HepG2 (cell line): ENCODE measurements at regions not wholly inside any gene's neighbourhood (a gene's known extent, or its start where the extent isn't known, plus 50 kb on each side); places are given as distances from the start of the nearest gene placed in this dataset.
A peak's percentile ranks its signal among the peaks of the same experiment; 100 is the strongest.

ENCODE experiments used
- ATAC-seq: fragments of 200-7000 bp; cut with Tn5 transposase; 3 replicates; pipeline ENCODE4 v1.9.1; 2020; ENCODE audit warnings: mild to moderate bottlenecking, moderate library complexity
- BruUV-seq: library from RNA; stranded (reverse); fragments of 400-500 nt; replicated peaks from 2 replicates; lab custom pipeline; 2021; lab: Mats Ljungman, UMichigan
- CTCF ChIA-PET: fragments of 300-600 bp; formaldehyde crosslinking; extraction: SDS; loops from one replicate; lab custom pipeline; 2021; ENCODE audit warnings: low total read pairs, inconsistent platforms, low intra/inter-chr PET ratio; lab: Yijun Ruan, JAX
- POLR2A ChIA-PET: fragments of 350-600 bp; sonication (Branson Sonifier 250); formaldehyde crosslinking; loops from one replicate; lab custom pipeline; 2020; ENCODE audit warnings: antibody characterized with exemption, inconsistent platforms; lab: Yijun Ruan, JAX
- DNase-seq: peaks from one replicate; pipeline ENCODE4 v3.0.0-alpha.2; 2015; ENCODE audit warnings: low spot score
- FAIRE-seq: peaks from 3 replicates; lab custom pipeline; 2011; peaks lifted over from hg19 to GRCh38; lab: Jason Lieb, UNC
- H2AFZ ChIP-seq: one replicate; pipeline ENCODE4 v1.6.1; 2011; ENCODE audit warnings: low read length, inconsistent platforms
- H3K27ac ChIP-seq: fragments of 300-600 bp; 3 replicates; pipeline ENCODE4 v1.8.0; 2011; ENCODE audit warnings: mixed run types, mild to moderate bottlenecking, mixed read lengths, low read length, inconsistent platforms; ENCODE audit not compliant: insufficient read depth; ENCODE audit errors: extremely low read length
- H3K27me3 ChIP-seq, 2 experiments: fragments of 200-600 bp in 1 of 2; 2 replicates in 1 of 2; 3 replicates in 1 of 2; pipeline versions ENCODE4 v1.6.0 to v1.8.0; 2011; ENCODE audit warnings: low read length in 2 of 2, mild to moderate bottlenecking in 2 of 2, moderate library complexity in 2 of 2, inconsistent platforms in 1 of 2; ENCODE audit not compliant: insufficient read depth in 2 of 2, control insufficient read depth in 1 of 2
- H3K36me3 ChIP-seq, 2 experiments: fragments of 200-600 bp in 1 of 2; replicated peaks in 1 of 2; 2 replicates in 1 of 2; 3 replicates in 1 of 2; pipeline versions ENCODE4 v1.5.1 to v1.8.0; 2011; ENCODE audit warnings: low read length in 2 of 2, inconsistent platforms in 1 of 2; ENCODE audit not compliant: insufficient read depth in 2 of 2, control insufficient read depth in 1 of 2
- H3K4me1 ChIP-seq: 2 replicates; pipeline ENCODE4 v1.5.1; 2012; ENCODE audit warnings: low read length, inconsistent platforms; ENCODE audit not compliant: insufficient read depth
- H3K4me2 ChIP-seq: 2 replicates; pipeline ENCODE4 v1.6.0; 2011; ENCODE audit warnings: low read depth, low read length, inconsistent platforms
- H3K4me3 ChIP-seq, 3 experiments: fragments of 200-600 bp in 1 of 3; sonication (generic), shearing (Covaris generic) in 1 of 3; replicated peaks in 1 of 3; 2 replicates each; pipeline ENCODE4 v1.5.1; 2011 to 2016; ENCODE audit warnings: low read length in 3 of 3, inconsistent platforms in 2 of 3, low read depth in 2 of 3, mild to moderate bottlenecking in 2 of 3, control low read depth in 1 of 3, mixed read lengths in 1 of 3; ENCODE audit not compliant: insufficient read depth in 1 of 3
- H3K79me2 ChIP-seq: one replicate; pipeline ENCODE4 v1.6.1; 2011; ENCODE audit warnings: low read length, inconsistent platforms; ENCODE audit not compliant: insufficient read depth
- H3K9ac ChIP-seq: 2 replicates; pipeline ENCODE4 v1.6.0; 2011; ENCODE audit warnings: mild to moderate bottlenecking, low read depth, low read length, inconsistent platforms; ENCODE audit not compliant: insufficient read depth
- H3K9me3 ChIP-seq: 2 replicates; pipeline ENCODE4 v1.5.1; 2012; ENCODE audit warnings: mild to moderate bottlenecking, low read length
- H4K20me1 ChIP-seq: 2 replicates; pipeline ENCODE4 v1.6.0; 2011; ENCODE audit warnings: inconsistent platforms, mild to moderate bottlenecking, low read length, moderate library complexity; ENCODE audit not compliant: insufficient read depth
- ARHGAP35 ChIP-seq: sonication (generic); formaldehyde crosslinking; IDR thresholded peaks from 2 replicates; pipeline ENCODE4 v1.9.0; 2022; ENCODE audit warnings: mild to moderate bottlenecking, inconsistent platforms, moderate library complexity, missing genetic modification reagents, borderline replicate concordance
- DNMT1 ChIP-seq: sonication (generic); formaldehyde crosslinking; IDR thresholded peaks from 2 replicates; pipeline ENCODE4 v1.5.1; 2020; ENCODE audit warnings: mild to moderate bottlenecking, missing genetic modification reagents
- E2F1 ChIP-seq: sonication (generic); formaldehyde crosslinking; IDR thresholded peaks from 2 replicates; pipeline ENCODE4 v1.5.0; 2020; ENCODE audit warnings: missing genetic modification reagents
- ETV6 ChIP-seq: sonication (generic); formaldehyde crosslinking; conservative IDR thresholded peaks from 2 replicates; pipeline ENCODE4 v1.4.0; 2020; ENCODE audit warnings: missing genetic modification reagents
- NFE2L2 ChIP-seq: fragments of 150-350 bp; IDR thresholded peaks from 2 replicates; pipeline ENCODE4 v1.6.1; 2014; ENCODE audit warnings: low read length
- PPARG ChIP-seq: conservative IDR thresholded peaks from 2 replicates; pipeline ENCODE4 v1.6.1; 2016; ENCODE audit warnings: missing biosample characterization, missing genetic modification reagents
- THAP8 ChIP-seq: sonication (generic); formaldehyde crosslinking; IDR thresholded peaks from 2 replicates; pipeline ENCODE4 v1.5.1; 2020; ENCODE audit warnings: missing genetic modification reagents, mild to moderate bottlenecking, borderline replicate concordance
- ZNF24 ChIP-seq: fragments of 450-650 bp; IDR thresholded peaks from 2 replicates; pipeline ENCODE4 v1.6.1; 2017; ENCODE audit warnings: antibody characterized with exemption, mild to moderate bottlenecking
- WGBS: methylation state at CpG from one replicate; pipeline ENCODE4 v1.1.6; 2017; ENCODE audit warnings: low lambda C conversion rate; 5-methylcytosine and 5-hydroxymethylcytosine counted together
- in situ Hi-C: cut with HindIII; loops from 2 replicates; pipeline ENCODE4 v1.10.0; 2017; ENCODE audit warnings: low pct_unique_long_range_greater_than_20kb; ENCODE audit not compliant: extremely low pct_ligation_motif_present
- intact Hi-C: fragments of 100-400 bp; cut with micrococcal nuclease; formaldehyde crosslinking; loops from one replicate; pipeline ENCODE4 v1.10.0; 2022; ENCODE audit not compliant: unreplicated experiment
- TF ChIP-seq, protein P1 (sequence below): sonication (generic); formaldehyde crosslinking; conservative IDR thresholded peaks from 2 replicates; pipeline ENCODE4 v1.8.1; 2023; ENCODE audit warnings: missing genetic modification reagents
- TF ChIP-seq, protein P2 (sequence below): sonication (generic); formaldehyde crosslinking; IDR thresholded peaks from 2 replicates; pipeline ENCODE4 v1.9.0; 2021; ENCODE audit warnings: missing genetic modification reagents, borderline replicate concordance

GRCh38 chrX:830532-830931, 199.9 kb downstream of the SHOX start:
- FAIRE-seq (no peak), DNase-seq (no peak), ATAC-seq (no peak)
- Histone ChIP-seq H3K4me2 (no peak overlapping the region), H3K36me3 (no peaks in the 10 kb centered on the region), H2AFZ (no peak overlapping the region), H3K4me3 (no peak overlapping the region), H3K27me3 (no peaks in the 10 kb centered on the region), H4K20me1 (no peaks in the 10 kb centered on the region), H3K27ac (no peak overlapping the region), H3K9me3 (no peaks in the 10 kb centered on the region; the same call in 1 of the 2 replicates), H3K9ac (no peak overlapping the region), H3K79me2 (no peaks in the 10 kb centered on the region), H3K4me1 (no peaks in the 10 kb centered on the region)
- in situ Hi-C loops (no loop called here), intact Hi-C loops (no loop called here)
- WGBS: 11% methylated on average over 6 of the region's 6 CpGs
- CTCF ChIA-PET: no interaction called here
- TF ChIP-seq, protein P1, sequence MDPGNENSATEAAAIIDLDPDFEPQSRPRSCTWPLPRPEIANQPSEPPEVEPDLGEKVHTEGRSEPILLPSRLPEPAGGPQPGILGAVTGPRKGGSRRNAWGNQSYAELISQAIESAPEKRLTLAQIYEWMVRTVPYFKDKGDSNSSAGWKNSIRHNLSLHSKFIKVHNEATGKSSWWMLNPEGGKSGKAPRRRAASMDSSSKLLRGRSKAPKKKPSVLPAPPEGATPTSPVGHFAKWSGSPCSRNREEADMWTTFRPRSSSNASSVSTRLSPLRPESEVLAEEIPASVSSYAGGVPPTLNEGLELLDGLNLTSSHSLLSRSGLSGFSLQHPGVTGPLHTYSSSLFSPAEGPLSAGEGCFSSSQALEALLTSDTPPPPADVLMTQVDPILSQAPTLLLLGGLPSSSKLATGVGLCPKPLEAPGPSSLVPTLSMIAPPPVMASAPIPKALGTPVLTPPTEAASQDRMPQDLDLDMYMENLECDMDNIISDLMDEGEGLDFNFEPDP: no peak
- TF ChIP-seq, protein P2, sequence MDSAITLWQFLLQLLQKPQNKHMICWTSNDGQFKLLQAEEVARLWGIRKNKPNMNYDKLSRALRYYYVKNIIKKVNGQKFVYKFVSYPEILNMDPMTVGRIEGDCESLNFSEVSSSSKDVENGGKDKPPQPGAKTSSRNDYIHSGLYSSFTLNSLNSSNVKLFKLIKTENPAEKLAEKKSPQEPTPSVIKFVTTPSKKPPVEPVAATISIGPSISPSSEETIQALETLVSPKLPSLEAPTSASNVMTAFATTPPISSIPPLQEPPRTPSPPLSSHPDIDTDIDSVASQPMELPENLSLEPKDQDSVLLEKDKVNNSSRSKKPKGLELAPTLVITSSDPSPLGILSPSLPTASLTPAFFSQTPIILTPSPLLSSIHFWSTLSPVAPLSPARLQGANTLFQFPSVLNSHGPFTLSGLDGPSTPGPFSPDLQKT (CRISPR knock-in tag): no peak
- TF ChIP-seq NFE2L2 (no peak), DNMT1 (CRISPR knock-in tag) (no peak), ARHGAP35 (CRISPR knock-in tag) (no peak)
- POLR2A ChIA-PET: no interaction called here
- BruUV-seq: no TSS peak

DNA sequence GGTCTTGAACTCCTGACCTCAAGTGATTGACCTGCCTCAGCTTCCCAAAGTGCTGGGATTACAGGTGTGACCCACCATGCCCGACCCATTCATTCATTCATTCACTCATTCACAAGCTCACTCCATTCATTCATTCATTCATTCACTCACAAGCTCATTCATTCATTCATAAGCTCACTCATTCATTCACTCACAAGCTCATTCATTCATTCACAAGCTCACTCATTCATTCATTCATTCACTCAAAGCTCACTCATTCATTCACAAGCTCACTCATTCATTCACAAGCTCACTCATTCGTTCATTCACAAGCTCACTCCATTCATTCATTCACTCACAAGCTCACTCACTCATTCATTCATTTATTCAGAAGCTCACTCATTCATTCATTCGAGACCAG, 198.6 kb downstream of the SHOX start:
- Histone ChIP-seq H2AFZ (no peak overlapping the region), H3K4me1 (no peaks in the 10 kb centered on the region), H3K4me3 (no peak overlapping the region), H3K27ac (no peak overlapping the region), H3K9me3 (no peaks in the 10 kb centered on the region; the same call in 1 of the 2 replicates), H3K27me3 (no peaks in the 10 kb centered on the region), H4K20me1 (no peaks in the 10 kb centered on the region), H3K9ac (no peak overlapping the region), H3K79me2 (no peaks in the 10 kb centered on the region), H3K4me2 (no peak overlapping the region), H3K36me3 (no peaks in the 10 kb centered on the region)
- 6% methylated on average over 3 of the region's 3 CpGs for WGBS
- TF ChIP-seq THAP8: no peak
- TF ChIP-seq ETV6: no peak
- TF ChIP-seq ZNF24: peak; percentile 92
- no peak for TF ChIP-seq E2F1
- no peak for TF ChIP-seq PPARG (CRISPR knock-in tag)
- ChIA-PET CTCF (no interaction called here), POLR2A (no interaction called here)
- DNase-seq (no peak), FAIRE-seq (no peak), ATAC-seq (no peak)
- in situ Hi-C loops: no loop called here
- intact Hi-C loops: no loop called here
- BruUV-seq: no TSS peak
